ENCODE measurements at regions not wholly inside any gene's neighbourhood (a gene's known extent, or its start where the extent isn't known, plus 50 kb on each side); places are given as distances from the start of the nearest gene placed in this dataset.

GRCh38 chr16:51716195-51716594 lies 565.1 kb upstream of the SALL1 start:
- H3K27ac ChIP-seq (ENCODE audit: low read depth, low read length, poor library complexity, severe bottlenecking), result no peak overlapping the region
- no peak for DNase-seq (ENCODE audit: low spot score)
- no peak overlapping the region for H3K4me2 ChIP-seq (ENCODE audit: low read length)
- no peaks in the 10 kb centered on the region for H3K9me2 ChIP-seq (ENCODE audit: insufficient read depth, low read length)
- no peaks in the 10 kb centered on the region for H3K79me2 ChIP-seq (ENCODE audit: insufficient read depth, low read depth, low read length)
- TF ChIP-seq CTCF (conservative IDR thresholded peaks at IDR 0.05; ENCODE audit: low read length) (no peak), EZH2phosphoT487 (IDR thresholded peaks at IDR 0.05; ENCODE audit: borderline replicate concordance, low read depth, low read length) (no peak)
- no TSS peak for BruUV-seq (replicated peaks)
- POLR2A ChIA-PET, result interaction anchor here (0.6 to 1.4 kb wide), 3 partner anchors 11 to 19 kb away, joined by 3 to 4 read pairs (median 3); no protein-coding TSS in a partner anchor
- H3K4me3 ChIP-seq (ENCODE audit: low read depth, low read length, poor library complexity, severe bottlenecking), result no peak overlapping the region
- intact Hi-C loops (cut with micrococcal nuclease; ENCODE audit: unreplicated experiment), result no loop called here
- CTCF ChIA-PET (ENCODE audit: unreplicated experiment), result no interaction called here
- no peak overlapping the region for H2AFZ ChIP-seq (ENCODE audit: low read length)
- H4K20me1 ChIP-seq (ENCODE audit: insufficient read depth, low read length), result no peaks in the 10 kb centered on the region
- no peaks in the 10 kb centered on the region for H3K4me1 ChIP-seq (ENCODE audit: insufficient read depth, low read length, poor library complexity, severe bottlenecking)
- H3K36me3 ChIP-seq (ENCODE audit: insufficient read depth, low read length), result no peaks in the 10 kb centered on the region
- H3K9me3 ChIP-seq (ENCODE audit: low read length), result no peaks in the 10 kb centered on the region

GRCh38 chr16:51713502-51713901 lies 562.4 kb upstream of the SALL1 start:
- Histone ChIP-seq H4K20me1 (ENCODE audit: insufficient read depth, low read length) (no peaks in the 10 kb centered on the region), H3K27ac (ENCODE audit: low read depth, low read length, poor library complexity, severe bottlenecking) (no peak overlapping the region)

More at GRCh38 chr16:51713502-51713901, 562.4 kb upstream of the SALL1 start:
- H3K79me2 ChIP-seq (ENCODE audit: insufficient read depth, low read depth, low read length), result no peaks in the 10 kb centered on the region
- no peaks in the 10 kb centered on the region for H3K4me1 ChIP-seq (ENCODE audit: insufficient read depth, low read length, poor library complexity, severe bottlenecking)
- no peak for TF ChIP-seq CTCF (conservative IDR thresholded peaks at IDR 0.05; ENCODE audit: low read length)
- TF ChIP-seq EZH2phosphoT487 (IDR thresholded peaks at IDR 0.05; ENCODE audit: borderline replicate concordance, low read depth, low read length), result no peak
- no peaks in the 10 kb centered on the region for H3K9me3 ChIP-seq (ENCODE audit: low read length)
- H2AFZ ChIP-seq (ENCODE audit: low read length), result no peak overlapping the region
- H3K4me3 ChIP-seq (ENCODE audit: low read depth, low read length, poor library complexity, severe bottlenecking), result no peak overlapping the region
- no peaks in the 10 kb centered on the region for H3K9me2 ChIP-seq (ENCODE audit: insufficient read depth, low read length)
- no peak for DNase-seq (ENCODE audit: low spot score)
- no peaks in the 10 kb centered on the region for H3K36me3 ChIP-seq (ENCODE audit: insufficient read depth, low read length)
- no TSS peak for BruUV-seq (replicated peaks)
- POLR2A ChIA-PET, result no interaction called here
- H3K4me2 ChIP-seq (ENCODE audit: low read length), result no peak overlapping the region
- intact Hi-C loops (cut with micrococcal nuclease; ENCODE audit: unreplicated experiment), result no loop called here
- CTCF ChIA-PET (ENCODE audit: unreplicated experiment), result no interaction called here

Measured in OCI-LY7 (cell line).